ENCODE measurements at regions not wholly inside any gene's neighbourhood (a gene's known extent, or its start where the extent isn't known, plus 50 kb on each side); places are given as distances from the start of the nearest gene placed in this dataset.

DNA sequence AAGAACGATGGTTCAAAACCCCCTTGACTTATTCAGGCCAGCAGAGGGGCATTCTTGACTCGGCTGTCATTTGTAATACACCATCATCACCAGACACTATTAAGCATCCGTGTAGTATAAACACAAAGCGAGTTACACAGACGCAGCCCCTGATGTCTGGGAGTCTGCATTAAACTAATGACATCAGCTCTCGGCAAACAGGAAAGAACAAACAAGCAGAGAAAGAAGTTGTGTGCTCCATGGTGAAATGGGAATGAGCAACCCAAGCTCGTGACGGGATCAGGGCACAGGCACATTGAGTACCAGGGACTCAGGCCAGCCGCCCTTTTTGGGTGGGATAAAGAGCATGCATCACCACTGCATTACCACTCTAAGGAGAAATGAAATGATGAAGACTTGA lies 460.1 kb downstream of the MED13L start:
- no peak overlapping the region for H3K4me2 ChIP-seq (ENCODE audit: low read length)
- H2AFZ ChIP-seq (ENCODE audit: low read length): no peak overlapping the region
- no peak for TF ChIP-seq EZH2phosphoT487 (IDR thresholded peaks at IDR 0.05; ENCODE audit: borderline replicate concordance, low read length)
- TF ChIP-seq, protein P1, sequence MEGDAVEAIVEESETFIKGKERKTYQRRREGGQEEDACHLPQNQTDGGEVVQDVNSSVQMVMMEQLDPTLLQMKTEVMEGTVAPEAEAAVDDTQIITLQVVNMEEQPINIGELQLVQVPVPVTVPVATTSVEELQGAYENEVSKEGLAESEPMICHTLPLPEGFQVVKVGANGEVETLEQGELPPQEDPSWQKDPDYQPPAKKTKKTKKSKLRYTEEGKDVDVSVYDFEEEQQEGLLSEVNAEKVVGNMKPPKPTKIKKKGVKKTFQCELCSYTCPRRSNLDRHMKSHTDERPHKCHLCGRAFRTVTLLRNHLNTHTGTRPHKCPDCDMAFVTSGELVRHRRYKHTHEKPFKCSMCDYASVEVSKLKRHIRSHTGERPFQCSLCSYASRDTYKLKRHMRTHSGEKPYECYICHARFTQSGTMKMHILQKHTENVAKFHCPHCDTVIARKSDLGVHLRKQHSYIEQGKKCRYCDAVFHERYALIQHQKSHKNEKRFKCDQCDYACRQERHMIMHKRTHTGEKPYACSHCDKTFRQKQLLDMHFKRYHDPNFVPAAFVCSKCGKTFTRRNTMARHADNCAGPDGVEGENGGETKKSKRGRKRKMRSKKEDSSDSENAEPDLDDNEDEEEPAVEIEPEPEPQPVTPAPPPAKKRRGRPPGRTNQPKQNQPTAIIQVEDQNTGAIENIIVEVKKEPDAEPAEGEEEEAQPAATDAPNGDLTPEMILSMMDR (conservative IDR thresholded peaks at IDR 0.05; ENCODE audit: low read depth, low read length): no peak
- TF ChIP-seq EZH2 (IDR thresholded peaks at IDR 0.05; ENCODE audit: low read length, unreplicated experiment): no peak
- no peak for DNase-seq
- H3K9me2 ChIP-seq (replicated peaks; ENCODE audit: low read length): no peaks in the 10 kb centered on the region
- intact Hi-C loops (cut with micrococcal nuclease): no loop called here
- no peak overlapping the region for H3K9ac ChIP-seq (ENCODE audit: low read length)
- no peaks in the 10 kb centered on the region for H3K79me2 ChIP-seq (ENCODE audit: low read length)
- no peak overlapping the region for H3K27ac ChIP-seq (ENCODE audit: low read length)
- H3F3A ChIP-seq (ENCODE audit: low read length, unreplicated experiment): no peaks in the 10 kb centered on the region
- no peak overlapping the region for H3K4me3 ChIP-seq (ENCODE audit: low read length)
- no peaks in the 10 kb centered on the region for H3K9me3 ChIP-seq (ENCODE audit: low read length)
- 0 out of 2 replicates have a peak, but pooled peaks have one; percentile 22 for ATAC-seq
- no peaks in the 10 kb centered on the region for H3K36me3 ChIP-seq (ENCODE audit: low read depth, low read length)
- ChIA-PET POLR2A (ENCODE audit: unreplicated experiment) (no interaction called here), CTCF (no interaction called here)
- H3K27me3 ChIP-seq (ENCODE audit: low read length): peaks cover 55% of the 10 kb centered on the region
- H4K20me1 ChIP-seq (ENCODE audit: low read length): no peaks in the 10 kb centered on the region
- no TSS peak for BruUV-seq (replicated peaks)
- 0 out of 2 replicates have a peak, but pooled peaks cover 3% of the 10 kb centered on the region for H3K4me1 ChIP-seq (ENCODE audit: insufficient read depth, low read length)

DNA sequence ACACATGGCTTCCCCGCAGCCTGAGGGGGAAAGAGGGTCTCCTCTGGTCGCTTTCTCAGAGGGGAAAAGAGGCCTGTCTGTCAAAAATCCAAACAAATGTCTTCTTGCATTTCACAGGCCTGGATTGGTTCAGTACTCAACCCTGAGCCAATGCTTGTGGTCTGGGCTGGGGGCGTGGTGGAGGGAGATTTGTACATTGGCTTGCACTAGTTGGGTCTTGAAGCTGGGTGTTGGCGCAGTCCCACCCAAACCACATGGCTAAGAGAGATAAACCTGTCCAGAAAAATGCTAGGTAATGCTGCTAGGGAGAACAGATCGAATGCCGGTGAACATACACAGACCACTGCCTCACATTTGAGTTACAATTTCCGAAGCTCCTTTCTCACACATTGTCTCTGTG lies 461.6 kb downstream of the MED13L start:
- no peak overlapping the region for H3K27ac ChIP-seq (ENCODE audit: low read length)
- no peaks in the 10 kb centered on the region for H3F3A ChIP-seq (ENCODE audit: low read length, unreplicated experiment)
- H3K79me2 ChIP-seq (ENCODE audit: low read length): no peaks in the 10 kb centered on the region
- 0 out of 2 replicates have a peak, but pooled peaks cover 3% of the 10 kb centered on the region for H3K4me1 ChIP-seq (ENCODE audit: insufficient read depth, low read length)
- H3K36me3 ChIP-seq (ENCODE audit: low read depth, low read length): no peaks in the 10 kb centered on the region
- DNase-seq: no peak
- BruUV-seq (replicated peaks): no TSS peak
- POLR2A ChIA-PET (ENCODE audit: unreplicated experiment): no interaction called here
- H3K9me3 ChIP-seq (ENCODE audit: low read length): no peaks in the 10 kb centered on the region
- no peaks in the 10 kb centered on the region for H3K9me2 ChIP-seq (replicated peaks; ENCODE audit: low read length)
- no peak overlapping the region for H3K4me2 ChIP-seq (ENCODE audit: low read length)
- TF ChIP-seq EZH2phosphoT487 (IDR thresholded peaks at IDR 0.05; ENCODE audit: borderline replicate concordance, low read length) (no peak), EZH2 (IDR thresholded peaks at IDR 0.05; ENCODE audit: low read length, unreplicated experiment) (no peak)
- TF ChIP-seq, protein P1 (conservative IDR thresholded peaks at IDR 0.05; ENCODE audit: low read depth, low read length): no peak
- CTCF ChIA-PET: no interaction called here
- no peak overlapping the region for H3K4me3 ChIP-seq (ENCODE audit: low read length)
- no peak overlapping the region for H2AFZ ChIP-seq (ENCODE audit: low read length)
- intact Hi-C loops (cut with micrococcal nuclease): no loop called here
- no peaks in the 10 kb centered on the region for H4K20me1 ChIP-seq (ENCODE audit: low read length)
- H3K9ac ChIP-seq (ENCODE audit: low read length): no peak overlapping the region
- ATAC-seq: no peak
- H3K27me3 ChIP-seq (ENCODE audit: low read length): peaks cover 50% of the 10 kb centered on the region

DNA sequence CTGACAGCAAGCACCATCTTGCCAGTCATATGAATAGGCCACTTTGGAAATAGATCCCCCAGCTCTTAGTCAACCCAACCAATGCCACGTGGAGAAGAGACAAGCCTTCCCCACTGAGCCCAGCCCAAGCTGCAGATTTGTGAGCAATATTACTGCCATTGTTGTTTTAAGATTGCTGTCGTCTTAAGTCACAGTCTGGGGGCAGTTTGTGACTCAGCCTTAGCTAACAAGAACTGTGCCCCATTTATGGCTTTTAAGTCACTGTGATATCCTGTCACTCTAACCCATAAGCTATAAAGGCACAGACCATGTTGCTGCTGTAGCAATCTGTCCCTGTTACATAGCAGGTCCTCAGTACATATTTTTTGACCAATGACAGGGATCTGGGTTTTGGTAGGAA lies 464.2 kb downstream of the MED13L start:
- BruUV-seq (replicated peaks): no TSS peak
- no peak overlapping the region for H2AFZ ChIP-seq (ENCODE audit: low read length)
- CTCF ChIA-PET: no interaction called here

More for the DNA sequence above, 464.2 kb downstream of the MED13L start:
- DNase-seq (peak; percentile 40), ATAC-seq (peak; percentile 43)
- H3K9ac ChIP-seq (ENCODE audit: low read length): no peak overlapping the region
- H3K27me3 ChIP-seq (ENCODE audit: low read length): peaks cover 61% of the 10 kb centered on the region
- H3K27ac ChIP-seq (ENCODE audit: low read length): no peak overlapping the region
- no peaks in the 10 kb centered on the region for H3K9me3 ChIP-seq (ENCODE audit: low read length)
- TF ChIP-seq EZH2 (IDR thresholded peaks at IDR 0.05; ENCODE audit: low read length, unreplicated experiment) (no peak), EZH2phosphoT487 (IDR thresholded peaks at IDR 0.05; ENCODE audit: borderline replicate concordance, low read length) (no peak)
- TF ChIP-seq, protein P1 (conservative IDR thresholded peaks at IDR 0.05; ENCODE audit: low read depth, low read length): no peak
- H3K4me2 ChIP-seq (ENCODE audit: low read length): no peak overlapping the region
- H3F3A ChIP-seq (ENCODE audit: low read length, unreplicated experiment): no peaks in the 10 kb centered on the region
- no peaks in the 10 kb centered on the region for H3K9me2 ChIP-seq (replicated peaks; ENCODE audit: low read length)
- H3K79me2 ChIP-seq (ENCODE audit: low read length): no peaks in the 10 kb centered on the region
- 0 out of 2 replicates have a peak, but pooled peaks cover 3% of the 10 kb centered on the region for H3K4me1 ChIP-seq (ENCODE audit: insufficient read depth, low read length)
- no peaks in the 10 kb centered on the region for H4K20me1 ChIP-seq (ENCODE audit: low read length)
- POLR2A ChIA-PET (ENCODE audit: unreplicated experiment): no interaction called here
- no peak overlapping the region for H3K4me3 ChIP-seq (ENCODE audit: low read length)
- intact Hi-C loops (cut with micrococcal nuclease): no loop called here
- no peaks in the 10 kb centered on the region for H3K36me3 ChIP-seq (ENCODE audit: low read depth, low read length)
